KMS-11 (cell line): ENCODE measurements at regions not wholly inside any gene's neighbourhood (a gene's known extent, or its start where the extent isn't known, plus 50 kb on each side); places are given as distances from the start of the nearest gene placed in this dataset.
"Not testable (repeated sequence)": the region's sequence is repeated elsewhere in the genome, so short reads cannot be mapped to it uniquely, and the experiment has no call there.

Source experiments
- H2AFZ ChIP-seq: fragments of 200-600 bp; sonication (generic); 2 replicates; pipeline ENCODE4 v1.6.1; 2016; ENCODE audit warnings: antibody characterized with exemption, mixed run types, low read depth
- H3K27ac ChIP-seq: fragments of 200-600 bp; sonication (generic); 2 replicates; pipeline ENCODE4 v1.6.1; 2016; ENCODE audit warnings: mild to moderate bottlenecking, mixed run types
- H3K27me3 ChIP-seq: fragments of 200-600 bp; sonication (generic); 2 replicates; pipeline ENCODE4 v1.6.1; 2017; ENCODE audit warnings: mild to moderate bottlenecking, low read depth, mixed run types, moderate library complexity; ENCODE audit not compliant: insufficient read depth
- H3K36me3 ChIP-seq: fragments of 200-600 bp; sonication (generic); 2 replicates; pipeline ENCODE4 v1.6.1; 2017; ENCODE audit warnings: mild to moderate bottlenecking, mixed run types; ENCODE audit not compliant: insufficient read depth
- H3K4me1 ChIP-seq: fragments of 200-600 bp; sonication (generic); 2 replicates; pipeline ENCODE4 v1.6.1; 2016; ENCODE audit warnings: mild to moderate bottlenecking, low read depth, mixed run types; ENCODE audit not compliant: poor library complexity, severe bottlenecking
- H3K4me2 ChIP-seq: fragments of 200-600 bp; sonication (generic); 2 replicates; pipeline ENCODE4 v1.7.0; 2016; ENCODE audit warnings: mild to moderate bottlenecking, mixed run types
- H3K4me3 ChIP-seq: fragments of 200-600 bp; sonication (generic); IDR thresholded peaks from 2 replicates; pipeline ENCODE4 v1.6.1; 2017; ENCODE audit warnings: low read depth, low read length, mixed read lengths; ENCODE audit not compliant: insufficient read depth
- H3K79me2 ChIP-seq: fragments of 200-600 bp; sonication (generic); 2 replicates; pipeline ENCODE4 v1.6.1; 2016; ENCODE audit warnings: low read depth, mixed run types; ENCODE audit not compliant: insufficient read depth
- H3K9ac ChIP-seq: fragments of 200-600 bp; sonication (generic); 2 replicates; pipeline ENCODE4 v1.6.1; 2016; ENCODE audit warnings: mild to moderate bottlenecking, mixed run types
- H4K20me1 ChIP-seq: fragments of 200-600 bp; sonication (generic); 2 replicates; pipeline ENCODE4 v1.6.1; 2016; ENCODE audit warnings: mild to moderate bottlenecking, mixed run types; ENCODE audit not compliant: insufficient read depth
- TF ChIP-seq, protein P1 (sequence below): fragments of 200-600 bp; sonication (generic); conservative IDR thresholded peaks from 2 replicates; pipeline ENCODE4 v1.6.1; 2017; ENCODE audit warnings: low read depth, mild to moderate bottlenecking, antibody characterized with exemption, low read length, moderate library complexity, mixed read lengths

DNA sequence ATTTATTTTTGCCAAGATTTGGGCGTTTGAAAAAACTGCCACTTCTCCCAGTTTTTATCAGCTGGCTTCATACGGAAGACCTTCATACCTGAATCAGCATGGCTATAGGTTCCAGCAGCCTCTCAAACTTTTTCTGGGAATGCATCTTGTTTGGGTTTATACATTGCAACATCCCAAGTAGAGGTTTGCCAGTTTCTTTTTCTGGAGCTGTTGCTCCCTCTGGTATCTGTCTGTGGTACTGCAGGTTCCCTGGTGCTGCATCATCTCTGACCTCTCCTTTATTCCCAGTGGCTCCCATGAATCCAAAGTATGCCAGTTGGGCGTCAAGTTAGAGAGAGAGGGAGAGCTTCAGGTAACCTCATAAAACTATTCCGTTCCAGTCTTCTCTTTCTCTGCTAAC lies 368.6 kb downstream of the ZNF33B start:
- H3K27ac ChIP-seq, H3K79me2 ChIP-seq, H3K9ac ChIP-seq, H2AFZ ChIP-seq, H4K20me1 ChIP-seq, H3K4me1 ChIP-seq, H3K36me3 ChIP-seq, H3K27me3 ChIP-seq, H3K4me3 ChIP-seq, H3K4me2 ChIP-seq: not testable (repeated sequence)
- TF ChIP-seq, protein P1, sequence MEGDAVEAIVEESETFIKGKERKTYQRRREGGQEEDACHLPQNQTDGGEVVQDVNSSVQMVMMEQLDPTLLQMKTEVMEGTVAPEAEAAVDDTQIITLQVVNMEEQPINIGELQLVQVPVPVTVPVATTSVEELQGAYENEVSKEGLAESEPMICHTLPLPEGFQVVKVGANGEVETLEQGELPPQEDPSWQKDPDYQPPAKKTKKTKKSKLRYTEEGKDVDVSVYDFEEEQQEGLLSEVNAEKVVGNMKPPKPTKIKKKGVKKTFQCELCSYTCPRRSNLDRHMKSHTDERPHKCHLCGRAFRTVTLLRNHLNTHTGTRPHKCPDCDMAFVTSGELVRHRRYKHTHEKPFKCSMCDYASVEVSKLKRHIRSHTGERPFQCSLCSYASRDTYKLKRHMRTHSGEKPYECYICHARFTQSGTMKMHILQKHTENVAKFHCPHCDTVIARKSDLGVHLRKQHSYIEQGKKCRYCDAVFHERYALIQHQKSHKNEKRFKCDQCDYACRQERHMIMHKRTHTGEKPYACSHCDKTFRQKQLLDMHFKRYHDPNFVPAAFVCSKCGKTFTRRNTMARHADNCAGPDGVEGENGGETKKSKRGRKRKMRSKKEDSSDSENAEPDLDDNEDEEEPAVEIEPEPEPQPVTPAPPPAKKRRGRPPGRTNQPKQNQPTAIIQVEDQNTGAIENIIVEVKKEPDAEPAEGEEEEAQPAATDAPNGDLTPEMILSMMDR = 0 out of 2 replicates have a peak, but pooled peaks have one; percentile 28

DNA sequence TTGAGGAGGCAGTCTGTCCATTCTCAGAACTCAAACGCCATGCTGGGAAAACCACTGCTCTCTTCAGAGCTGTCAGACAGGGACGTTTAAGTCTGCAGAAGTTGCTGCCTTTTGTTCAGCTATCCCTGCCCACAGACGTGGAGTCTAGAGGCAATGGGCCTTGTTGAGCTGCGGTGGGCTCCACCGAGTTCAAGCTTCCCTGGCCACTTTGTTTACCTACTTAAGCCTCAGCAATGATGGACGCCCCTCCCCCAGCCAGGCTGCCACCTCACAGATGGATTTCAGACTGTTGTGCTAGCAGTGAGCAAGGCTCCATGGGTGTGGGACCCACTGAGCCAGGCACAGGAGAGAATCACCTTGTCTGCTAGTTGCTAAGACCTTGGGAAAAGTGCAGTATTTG lies 375.1 kb downstream of the ZNF33B start:
- not testable (repeated sequence) for H3K36me3 ChIP-seq, H3K27ac ChIP-seq, H2AFZ ChIP-seq, H3K4me3 ChIP-seq, H3K9ac ChIP-seq, H3K27me3 ChIP-seq, H3K79me2 ChIP-seq, H3K4me1 ChIP-seq, H4K20me1 ChIP-seq, H3K4me2 ChIP-seq

DNA sequence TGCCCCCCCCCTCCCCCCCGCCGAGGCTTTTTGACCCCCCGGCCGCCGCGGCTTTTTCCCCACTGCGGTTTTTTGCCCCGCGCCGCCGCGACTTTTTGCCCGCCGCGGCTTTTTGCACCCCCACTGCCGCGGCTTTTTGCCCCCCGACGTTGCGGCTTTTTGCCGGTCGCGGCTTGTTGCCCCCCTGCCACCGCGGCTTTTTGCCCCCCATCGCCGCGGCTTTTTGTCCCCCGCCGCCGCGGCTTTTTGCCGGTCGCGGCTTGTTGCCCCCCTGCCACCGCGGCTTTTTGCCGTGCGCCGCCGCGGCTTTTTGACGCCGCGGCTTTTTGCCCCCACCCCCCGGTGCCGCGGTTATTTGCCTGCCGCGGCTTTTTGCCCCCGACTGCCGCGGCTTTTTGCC lies 395.4 kb downstream of the ZNF33B start:
- not testable (repeated sequence) for H4K20me1 ChIP-seq, H3K4me3 ChIP-seq, H3K4me1 ChIP-seq

DNA sequence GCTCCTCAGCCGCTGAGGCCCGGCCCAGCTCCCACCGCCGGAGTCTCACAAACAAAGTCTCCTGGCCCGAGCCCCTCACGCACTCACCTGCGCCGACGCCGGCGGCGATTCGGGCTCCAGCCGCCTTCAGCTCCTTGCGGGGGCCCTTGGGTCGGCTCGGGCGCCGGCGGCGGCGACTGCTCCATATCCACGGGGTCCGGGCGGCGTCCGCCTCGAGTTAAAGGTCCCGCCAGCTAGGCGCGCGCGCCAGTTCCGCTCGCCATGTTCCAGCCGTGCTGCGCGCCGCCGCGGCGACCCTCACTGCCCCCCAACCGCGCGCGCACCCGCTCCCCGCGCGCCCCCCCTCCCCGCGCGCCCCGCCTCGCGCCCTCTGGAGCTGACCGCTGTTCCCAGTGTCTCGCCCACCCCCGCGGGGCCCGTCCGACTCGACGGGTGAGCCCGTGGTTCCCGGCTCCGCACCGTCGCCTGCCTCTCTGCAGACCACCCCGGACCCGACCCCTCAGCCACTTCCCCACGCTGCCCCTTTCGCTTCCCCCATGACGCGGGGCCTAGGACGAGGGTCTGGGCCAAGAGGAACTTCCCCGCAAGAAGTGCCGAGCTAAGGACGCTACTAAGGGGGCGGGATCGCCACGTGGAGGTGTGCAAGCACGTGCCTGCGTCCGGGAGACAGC lies 396.1 kb downstream of the ZNF33B start:
- H3K79me2 ChIP-seq = no peaks in the 10 kb centered on the region
- H3K9ac ChIP-seq = no peak overlapping the region
- no peaks in the 10 kb centered on the region for H3K4me1 ChIP-seq
- TF ChIP-seq, protein P1 = no peak
- no peaks in the 10 kb centered on the region for H3K36me3 ChIP-seq
- H4K20me1 ChIP-seq = no peaks in the 10 kb centered on the region
- H3K27me3 ChIP-seq = no peaks in the 10 kb centered on the region
- no peak overlapping the region for H3K4me3 ChIP-seq
- H2AFZ ChIP-seq = no peak overlapping the region
- no peak overlapping the region for H3K4me2 ChIP-seq
- H3K27ac ChIP-seq = no peak overlapping the region

More for the DNA sequence above, 395.4 kb downstream of the ZNF33B start:
- H3K4me2 ChIP-seq, H3K27ac ChIP-seq, H3K36me3 ChIP-seq, H3K9ac ChIP-seq, H3K79me2 ChIP-seq, H2AFZ ChIP-seq, H3K27me3 ChIP-seq: not testable (repeated sequence)

DNA sequence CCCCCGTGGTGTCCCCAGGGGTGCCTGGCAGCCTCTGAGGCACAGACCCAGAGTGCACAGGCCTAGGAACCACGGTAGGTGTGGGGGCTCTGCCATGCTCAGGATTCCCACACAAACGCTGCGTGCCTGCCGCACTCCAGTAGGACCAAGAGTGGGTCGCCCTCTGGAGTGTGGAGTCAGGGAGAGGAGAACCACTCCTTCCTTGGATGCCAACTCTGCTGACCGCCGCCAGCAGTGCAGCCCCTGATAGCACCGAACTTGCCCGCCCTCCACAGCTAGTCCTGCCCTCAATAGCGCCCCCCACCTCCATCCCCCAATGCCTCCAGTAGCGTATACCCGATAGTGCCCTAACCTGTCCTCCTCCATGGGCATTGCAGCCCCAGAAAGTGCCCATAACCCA lies 402.0 kb downstream of the ZNF33B start:
- not testable (repeated sequence) for H3K27me3 ChIP-seq, H2AFZ ChIP-seq, H3K27ac ChIP-seq, H3K9ac ChIP-seq, H3K4me1 ChIP-seq, H3K4me2 ChIP-seq, H3K36me3 ChIP-seq, H3K79me2 ChIP-seq, H3K4me3 ChIP-seq, H4K20me1 ChIP-seq

DNA sequence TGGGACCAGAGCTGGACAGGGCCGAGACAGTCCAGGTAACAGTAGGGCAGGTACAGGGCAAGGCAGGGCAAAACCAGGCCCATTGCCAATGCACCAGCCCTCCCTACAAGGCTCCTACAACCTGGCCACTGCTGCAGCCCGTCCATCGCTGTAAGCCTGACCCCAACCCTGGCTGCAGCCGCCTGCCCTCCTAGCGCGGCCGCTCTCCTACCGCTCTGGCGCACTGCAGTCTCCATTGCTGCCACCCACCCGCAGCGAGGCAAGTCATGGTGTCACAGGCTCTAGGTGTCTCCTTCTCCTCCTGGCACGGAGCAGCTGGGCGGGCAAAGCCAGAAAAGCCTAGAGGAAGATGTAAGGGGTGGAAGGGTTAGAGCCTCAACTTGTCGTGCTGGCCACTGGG lies 402.6 kb downstream of the ZNF33B start:
- H2AFZ ChIP-seq, H3K4me2 ChIP-seq, H3K9ac ChIP-seq, H3K79me2 ChIP-seq, H3K27me3 ChIP-seq, H4K20me1 ChIP-seq, H3K27ac ChIP-seq, H3K36me3 ChIP-seq, H3K4me1 ChIP-seq, H3K4me3 ChIP-seq: not testable (repeated sequence)

DNA sequence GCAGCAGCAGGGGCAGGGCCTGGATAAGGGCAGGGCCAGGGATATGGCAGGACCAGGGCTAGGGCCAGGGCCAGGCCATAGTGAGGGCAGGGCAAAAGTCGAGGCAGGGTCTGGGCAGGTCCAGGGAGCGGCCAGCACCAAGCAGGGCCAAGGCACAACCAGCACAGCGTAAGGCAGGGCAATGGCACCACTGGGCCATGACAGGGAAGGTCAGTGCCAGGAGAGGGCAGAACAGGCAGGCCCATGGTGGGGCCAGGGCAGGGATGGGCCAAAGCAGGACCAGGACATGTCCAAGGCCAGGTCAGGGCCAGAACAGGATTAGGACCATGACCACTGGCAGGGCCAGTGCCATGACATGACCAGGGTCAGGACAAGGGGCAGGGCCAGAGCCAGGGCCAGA lies 403.1 kb downstream of the ZNF33B start:
- H3K36me3 ChIP-seq, H3K4me3 ChIP-seq, H3K4me1 ChIP-seq, H3K27me3 ChIP-seq, H4K20me1 ChIP-seq, H3K4me2 ChIP-seq, H3K79me2 ChIP-seq, H2AFZ ChIP-seq, H3K27ac ChIP-seq, H3K9ac ChIP-seq: not testable (repeated sequence)

DNA sequence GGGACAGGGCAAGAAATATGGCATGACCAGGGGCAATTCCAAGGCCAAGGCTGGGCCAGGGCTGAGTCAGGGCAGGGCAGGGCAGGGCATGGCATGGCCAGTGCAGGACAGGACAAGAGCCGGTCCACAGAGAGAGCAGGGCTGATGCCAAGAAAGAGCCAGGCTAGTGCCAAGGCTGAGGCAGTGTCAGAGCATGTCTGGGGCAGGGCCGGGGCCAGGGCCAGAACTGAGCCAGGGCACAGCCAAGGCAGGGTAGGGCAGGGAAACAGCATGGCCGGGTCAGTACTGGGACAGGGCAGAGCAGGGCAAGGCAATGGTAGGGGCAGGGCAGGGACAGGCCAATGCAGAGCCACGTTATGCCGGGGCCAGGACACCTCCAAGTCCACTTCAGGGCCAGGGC lies 403.9 kb downstream of the ZNF33B start:
- H3K27ac ChIP-seq, H3K4me1 ChIP-seq, H3K4me2 ChIP-seq, H3K79me2 ChIP-seq, H3K36me3 ChIP-seq, H3K9ac ChIP-seq, H3K27me3 ChIP-seq, H4K20me1 ChIP-seq, H2AFZ ChIP-seq, H3K4me3 ChIP-seq: not testable (repeated sequence)
